Lung (tissue), 11 donors: ENCODE measurements at regions not wholly inside any gene's neighbourhood (a gene's known extent, or its start where the extent isn't known, plus 50 kb on each side); places are given as distances from the start of the nearest gene placed in this dataset.

Source experiments
- ATAC-seq: fragments of 200-7000 bp; cut with Tn5 transposase; one replicate; pipeline ENCODE4 v1.9.1; 2020; ENCODE audit warnings: moderate number of reproducible peaks; ENCODE audit not compliant: insufficient read depth, low FRiP score
- DNase-seq, 3 donors: peaks; one replicate each; pipeline ENCODE4 v3.0.0-alpha.2; 2013 to 2017
- H3K27ac ChIP-seq, 2 donors: one replicate each; pipeline ENCODE4 v1.5.1; 2013; ENCODE audit warnings: mild to moderate bottlenecking in 2 of 2, moderate library complexity in 2 of 2, control low read depth in 1 of 2, inconsistent platforms in 1 of 2, low read depth in 1 of 2, low read length in 1 of 2
- H3K27me3 ChIP-seq, 3 donors: one replicate each; pipeline ENCODE4 v1.5.1; 2013; ENCODE audit warnings: low read length in 2 of 3; ENCODE audit not compliant: control insufficient read depth in 3 of 3, insufficient read depth in 3 of 3
- H3K36me3 ChIP-seq, 4 donors: one replicate each; pipeline ENCODE4 v1.5.1; 2013; ENCODE audit warnings: low read length in 4 of 4, mild to moderate bottlenecking in 1 of 4, moderate library complexity in 1 of 4; ENCODE audit not compliant: control insufficient read depth in 4 of 4, insufficient read depth in 4 of 4
- H3K4me1 ChIP-seq, 5 donors: one replicate each; pipeline ENCODE4 v1.5.1; 2013; ENCODE audit warnings: low read length in 5 of 5, mild to moderate bottlenecking in 2 of 5, moderate library complexity in 1 of 5; ENCODE audit not compliant: control insufficient read depth in 5 of 5, insufficient read depth in 5 of 5
- H3K4me3 ChIP-seq: one replicate; pipeline ENCODE4 v1.5.1; 2013; ENCODE audit warnings: mild to moderate bottlenecking, control low read depth, moderate library complexity
- H3K9ac ChIP-seq, 2 donors: one replicate each; pipeline ENCODE4 v1.5.1; 2013; ENCODE audit warnings: low read length in 2 of 2, control low read depth in 1 of 2; ENCODE audit not compliant: insufficient read depth in 1 of 2
- H3K9me3 ChIP-seq, 4 donors: one replicate each; pipeline ENCODE4 v1.5.1; 2013; ENCODE audit warnings: low read length in 3 of 4, mild to moderate bottlenecking in 1 of 4, moderate library complexity in 1 of 4; ENCODE audit not compliant: control insufficient read depth in 4 of 4, insufficient read depth in 3 of 4
- WGBS, 2 donors: extraction: QIAGEN DNeasy Blood & Tissue Kit; methylation state at CpG; one replicate each; pipeline ENCODE4 v1.1.7; 2013; 5-methylcytosine and 5-hydroxymethylcytosine counted together
- TF ChIP-seq, protein P1 (sequence below): IDR thresholded peaks from 2 replicates; pipeline ENCODE4 v1.5.1; 2012; ENCODE audit warnings: mild to moderate bottlenecking; ENCODE audit errors: control extremely low read depth, extremely low read depth
- donor health status: control.
- donor health status: control.
- donor health status: Bipolar disorder and iron deficiency.
- donor health status: healthy.
- donor health status: DM: yes; HTN: yes; CAD: no.

DNA sequence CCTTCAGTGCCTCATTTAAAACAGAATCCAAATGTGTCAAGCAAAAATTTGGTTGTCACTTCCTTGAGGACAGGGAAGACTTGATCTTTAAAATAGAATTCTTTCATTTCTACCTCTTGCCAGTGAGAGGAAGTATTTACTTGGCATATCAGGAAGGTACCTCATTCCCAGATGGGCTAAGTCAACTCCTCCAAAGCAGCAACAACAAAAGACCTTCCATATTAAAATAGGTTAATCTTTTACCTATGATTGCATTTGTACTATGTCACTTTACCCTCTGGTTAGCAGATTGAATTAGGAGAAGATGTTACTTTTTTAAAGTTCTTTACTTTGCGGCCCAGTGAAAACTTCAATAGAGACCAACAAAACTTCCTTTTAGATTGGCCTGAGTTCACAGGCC, 462.1 kb upstream of the ADAMTS9 start:
- WGBS, 2 donors, result 97% methylated on average over 1 of the region's 1 CpG
- H3K9me3 ChIP-seq, result no peaks in the 10 kb centered on the region
- TF ChIP-seq, protein P1, sequence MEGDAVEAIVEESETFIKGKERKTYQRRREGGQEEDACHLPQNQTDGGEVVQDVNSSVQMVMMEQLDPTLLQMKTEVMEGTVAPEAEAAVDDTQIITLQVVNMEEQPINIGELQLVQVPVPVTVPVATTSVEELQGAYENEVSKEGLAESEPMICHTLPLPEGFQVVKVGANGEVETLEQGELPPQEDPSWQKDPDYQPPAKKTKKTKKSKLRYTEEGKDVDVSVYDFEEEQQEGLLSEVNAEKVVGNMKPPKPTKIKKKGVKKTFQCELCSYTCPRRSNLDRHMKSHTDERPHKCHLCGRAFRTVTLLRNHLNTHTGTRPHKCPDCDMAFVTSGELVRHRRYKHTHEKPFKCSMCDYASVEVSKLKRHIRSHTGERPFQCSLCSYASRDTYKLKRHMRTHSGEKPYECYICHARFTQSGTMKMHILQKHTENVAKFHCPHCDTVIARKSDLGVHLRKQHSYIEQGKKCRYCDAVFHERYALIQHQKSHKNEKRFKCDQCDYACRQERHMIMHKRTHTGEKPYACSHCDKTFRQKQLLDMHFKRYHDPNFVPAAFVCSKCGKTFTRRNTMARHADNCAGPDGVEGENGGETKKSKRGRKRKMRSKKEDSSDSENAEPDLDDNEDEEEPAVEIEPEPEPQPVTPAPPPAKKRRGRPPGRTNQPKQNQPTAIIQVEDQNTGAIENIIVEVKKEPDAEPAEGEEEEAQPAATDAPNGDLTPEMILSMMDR, result no peak
- no peak overlapping the region for H3K27ac ChIP-seq
- H3K9ac ChIP-seq, result no peak overlapping the region
- H3K27me3 ChIP-seq, result no peaks in the 10 kb centered on the region
- peaks cover 0 to 8% (median 0%) of the 10 kb centered on the region in 5 donors for H3K4me1 ChIP-seq
- no peaks in the 10 kb centered on the region for H3K36me3 ChIP-seq
- ATAC-seq (no peak), DNase-seq (no peak)
- no peak overlapping the region for H3K4me3 ChIP-seq

DNA sequence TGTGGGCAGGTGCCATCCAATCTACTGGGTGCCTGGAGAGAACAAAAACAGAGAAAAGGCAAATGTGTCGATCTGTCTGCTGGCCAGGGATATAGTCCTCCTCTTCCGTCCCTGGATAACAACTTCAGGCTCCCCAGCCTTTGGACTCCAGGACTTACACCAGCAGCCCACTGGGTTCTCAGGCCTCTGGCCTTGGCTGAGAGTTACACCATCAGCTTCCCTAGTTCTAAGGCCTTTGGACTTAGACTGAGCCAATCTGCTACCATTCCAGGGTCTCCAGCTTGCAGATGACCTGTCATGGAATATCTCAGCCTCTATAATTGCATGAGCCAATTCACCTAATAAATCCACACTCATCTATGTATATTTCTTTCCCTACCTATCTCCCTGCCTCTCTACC, 460.9 kb upstream of the ADAMTS9 start:
- DNase-seq (no peak), ATAC-seq (no peak)
- Histone ChIP-seq H3K27me3 (no peaks in the 10 kb centered on the region), H3K9ac (no peak overlapping the region), H3K4me3 (no peak overlapping the region), H3K27ac (no peak overlapping the region), H3K4me1 (peaks cover 0 to 8% (median 0%) of the 10 kb centered on the region in 5 donors), H3K36me3 (no peaks in the 10 kb centered on the region), H3K9me3 (no peaks in the 10 kb centered on the region)
- WGBS, 2 donors, result 38 to 62% methylated on average over 2 of the region's 2 CpGs
- TF ChIP-seq, protein P1, result no peak

DNA sequence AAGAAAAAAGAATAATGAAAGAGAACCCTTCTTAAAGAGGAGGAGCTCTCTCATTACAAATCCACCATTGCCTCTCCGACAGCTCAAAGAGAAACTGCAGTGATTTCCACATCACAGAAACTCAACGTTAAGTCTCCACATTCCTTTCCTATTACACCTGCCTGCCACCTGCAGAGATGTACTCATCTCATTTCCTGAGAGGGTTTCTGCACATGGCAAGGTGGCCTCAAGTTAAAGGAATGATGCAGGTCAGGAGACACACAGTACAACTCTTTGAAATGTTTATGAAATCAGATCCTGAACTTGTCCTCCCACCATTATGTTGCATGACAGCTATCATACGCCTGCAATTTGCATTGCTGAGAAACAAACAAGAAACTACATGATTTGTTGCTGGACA, 458.4 kb upstream of the ADAMTS9 start:
- H3K9ac ChIP-seq, result no peak overlapping the region
- no peaks in the 10 kb centered on the region for H3K36me3 ChIP-seq
- TF ChIP-seq, protein P1, result no peak
- H3K4me3 ChIP-seq, result no peak overlapping the region
- 57 to 70% methylated on average over 3 of the region's 3 CpGs for WGBS, 2 donors
- H3K27me3 ChIP-seq, result no peaks in the 10 kb centered on the region
- DNase-seq (peak; percentile 41 to 74 (median 45)), ATAC-seq (peak; percentile 41)
- H3K4me1 ChIP-seq, result no peaks in the 10 kb centered on the region
- no peaks in the 10 kb centered on the region for H3K9me3 ChIP-seq
- no peak overlapping the region for H3K27ac ChIP-seq

DNA sequence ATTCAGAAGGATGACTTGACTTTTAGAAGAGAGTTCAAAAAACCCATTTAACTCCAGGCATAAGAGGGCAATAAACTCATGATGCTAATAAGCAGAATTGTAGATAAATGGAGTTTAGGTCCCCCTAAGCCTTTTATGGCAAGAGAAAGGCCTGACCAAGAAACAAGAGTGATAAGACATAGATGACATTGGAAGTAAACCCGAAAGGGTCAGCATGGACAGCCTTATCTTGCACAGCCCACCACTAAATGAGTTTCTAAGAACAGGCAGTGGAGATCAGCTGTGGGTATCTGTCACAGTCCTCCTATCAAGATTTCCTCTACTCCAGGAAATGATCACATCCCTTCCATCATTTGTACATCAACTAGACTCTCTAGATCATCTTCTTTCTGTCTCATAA, 457.9 kb upstream of the ADAMTS9 start:
- TF ChIP-seq, protein P1, result no peak
- Histone ChIP-seq H3K9ac (no peak overlapping the region), H3K9me3 (no peaks in the 10 kb centered on the region), H3K27ac (no peak overlapping the region), H3K4me3 (no peak overlapping the region), H3K27me3 (no peaks in the 10 kb centered on the region), H3K36me3 (no peaks in the 10 kb centered on the region), H3K4me1 (no peaks in the 10 kb centered on the region)
- ATAC-seq, result no peak
- WGBS, 2 donors, result 83 to 88% methylated on average over 1 of the region's 1 CpG
- DNase-seq, result no peak
